Mesenchymal stem cell (in vitro differentiated cells and primary cell): ENCODE measurements at regions not wholly inside any gene's neighbourhood (a gene's known extent, or its start where the extent isn't known, plus 50 kb on each side); places are given as distances from the start of the nearest gene placed in this dataset.

Experiments
- DNase-seq: peaks from one replicate; pipeline ENCODE4 v3.0.0-alpha.2; 2013
- H2AFZ ChIP-seq: one replicate; pipeline ENCODE4 v1.6.1; 2013; ENCODE audit warnings: low read depth, mild to moderate bottlenecking, control low read depth, inconsistent platforms, low read length, moderate library complexity
- H2AK5ac ChIP-seq: 2 replicates; pipeline ENCODE4 v1.6.1; 2013; ENCODE audit warnings: low read length, moderate library complexity, mild to moderate bottlenecking, inconsistent platforms; ENCODE audit not compliant: severe bottlenecking
- H2BK120ac ChIP-seq: one replicate; pipeline ENCODE4 v1.6.1; 2013; ENCODE audit warnings: low read depth, mild to moderate bottlenecking, inconsistent platforms, low read length, moderate library complexity
- H2BK12ac ChIP-seq, 2 experiments: one replicate each; pipeline ENCODE4 v1.6.1; 2013; ENCODE audit warnings: inconsistent platforms in 2 of 2, low read length in 2 of 2, mild to moderate bottlenecking in 2 of 2, moderate library complexity in 2 of 2, control low read depth in 1 of 2
- H2BK15ac ChIP-seq: one replicate; pipeline ENCODE4 v1.6.1; 2013; ENCODE audit warnings: mild to moderate bottlenecking, low read depth, inconsistent platforms; ENCODE audit not compliant: poor library complexity, severe bottlenecking
- H2BK5ac ChIP-seq: 2 replicates; pipeline ENCODE4 v1.6.1; 2013; ENCODE audit warnings: low read depth, mild to moderate bottlenecking, low read length, control low read depth, inconsistent platforms; ENCODE audit not compliant: poor library complexity, severe bottlenecking
- H3K14ac ChIP-seq, 2 experiments: one replicate each; pipeline ENCODE4 v1.6.1; 2013; ENCODE audit warnings: inconsistent platforms in 2 of 2, low read length in 2 of 2, control low read depth in 1 of 2, mild to moderate bottlenecking in 1 of 2, moderate library complexity in 1 of 2
- H3K18ac ChIP-seq, 2 experiments: one replicate each; pipeline ENCODE4 v1.6.1; 2013; ENCODE audit warnings: inconsistent platforms in 2 of 2, low read length in 2 of 2, control low read depth in 1 of 2, low read depth in 1 of 2, mild to moderate bottlenecking in 1 of 2
- H3K23ac ChIP-seq, 2 experiments: one replicate each; pipeline ENCODE4 v1.6.1; 2013; ENCODE audit warnings: inconsistent platforms in 2 of 2, low read length in 2 of 2, mild to moderate bottlenecking in 2 of 2, moderate library complexity in 2 of 2, control low read depth in 1 of 2
- H3K27ac ChIP-seq: 2 replicates; pipeline ENCODE4 v1.5.1; 2013; ENCODE audit warnings: mild to moderate bottlenecking, moderate library complexity, low read length, control low read depth, inconsistent platforms; ENCODE audit not compliant: poor library complexity, severe bottlenecking
- H3K27me3 ChIP-seq, 2 experiments: 2 replicates each; pipeline versions ENCODE4 v1.6.1 to v1.7.0; 2013; ENCODE audit warnings: low read length in 2 of 2, mild to moderate bottlenecking in 2 of 2, moderate library complexity in 2 of 2, control low read depth in 1 of 2, inconsistent platforms in 1 of 2; ENCODE audit not compliant: control insufficient read depth in 1 of 2, insufficient read depth in 1 of 2
- H3K36me3 ChIP-seq, 2 experiments: 2 replicates each; pipeline versions ENCODE4 v1.6.1 to v1.7.0; 2013; ENCODE audit warnings: low read length in 2 of 2, control low read depth in 1 of 2, inconsistent platforms in 1 of 2, low read depth in 1 of 2, mild to moderate bottlenecking in 1 of 2; ENCODE audit not compliant: insufficient read depth in 2 of 2, control insufficient read depth in 1 of 2
- H3K4ac ChIP-seq, 2 experiments: one replicate each; pipeline ENCODE4 v1.6.1; 2013; ENCODE audit warnings: inconsistent platforms in 2 of 2, low read length in 2 of 2, mild to moderate bottlenecking in 2 of 2, moderate library complexity in 2 of 2, control low read depth in 1 of 2, low read depth in 1 of 2
- H3K4me1 ChIP-seq: 2 replicates; pipeline ENCODE4 v1.6.1; 2013; ENCODE audit warnings: low read depth, low read length, control low read depth; ENCODE audit not compliant: control insufficient read depth, insufficient read depth
- H3K4me2 ChIP-seq: 2 replicates; pipeline ENCODE4 v1.6.1; 2013; ENCODE audit warnings: low read length, mild to moderate bottlenecking, inconsistent platforms; ENCODE audit not compliant: poor library complexity, severe bottlenecking
- H3K4me3 ChIP-seq, 2 experiments: 2 replicates each; pipeline versions ENCODE4 v1.5.1 to v1.7.0; 2013; ENCODE audit warnings: low read length in 2 of 2, mild to moderate bottlenecking in 2 of 2, control low read depth in 1 of 2, low read depth in 1 of 2; ENCODE audit not compliant: insufficient read depth in 1 of 2
- H3K79me1 ChIP-seq: replicated peaks from 2 replicates; pipeline ENCODE4 v1.6.1; 2013; ENCODE audit warnings: mild to moderate bottlenecking, control low read depth, low read length, inconsistent platforms; ENCODE audit not compliant: poor library complexity, severe bottlenecking
- H3K9ac ChIP-seq: 2 replicates; pipeline ENCODE4 v1.7.0; 2013; ENCODE audit warnings: mild to moderate bottlenecking, low read length, moderate library complexity
- H3K9me3 ChIP-seq: 2 replicates; pipeline ENCODE4 v1.7.0; 2013; ENCODE audit warnings: mild to moderate bottlenecking, low read length; ENCODE audit not compliant: control insufficient read depth
- H4K8ac ChIP-seq: one replicate; pipeline ENCODE4 v1.6.1; 2013; ENCODE audit warnings: inconsistent platforms, mild to moderate bottlenecking, low read length, moderate library complexity
- H4K91ac ChIP-seq: one replicate; pipeline ENCODE4 v1.6.1; 2013; ENCODE audit warnings: mild to moderate bottlenecking, low read length, inconsistent platforms
- WGBS: methylation state at CpG from one replicate; pipeline ENCODE4 v1.1.7; 2013; ENCODE audit warnings: mixed read lengths; 5-methylcytosine and 5-hydroxymethylcytosine counted together

GRCh38 chr2:59068255-59068654 lies 827.1 kb upstream of the FANCL start:
- Histone ChIP-seq H3K9ac (no peak overlapping the region), H3K36me3 (no peaks in the 10 kb centered on the region), H3K27me3 (no peaks in the 10 kb centered on the region), H3K4ac (no peak overlapping the region), H4K8ac (no peak overlapping the region), H3K4me3 (no peak overlapping the region), H2BK15ac (no peak overlapping the region), H2AK5ac (no peak overlapping the region), H4K91ac (no peak overlapping the region), H2BK12ac (no peak overlapping the region), H3K23ac (no peak overlapping the region), H3K27ac (no peak overlapping the region), H3K14ac (no peak overlapping the region), H3K79me1 (no peaks in the 10 kb centered on the region), H3K18ac (no peak overlapping the region), H3K9me3 (peaks cover 7% of the 10 kb centered on the region), H3K4me2 (no peak overlapping the region), H2AFZ (no peak overlapping the region), H2BK120ac (no peak overlapping the region), H3K4me1 (no peaks in the 10 kb centered on the region), H2BK5ac (no peak overlapping the region)
- WGBS: 0% methylated on average over 1 of the region's 2 CpGs
- no peak for DNase-seq

GRCh38 chr2:59066787-59067399 lies 825.8 kb upstream of the FANCL start:
- Histone ChIP-seq H3K79me1 (no peaks in the 10 kb centered on the region), H3K18ac (no peak overlapping the region), H2BK15ac (no peak overlapping the region), H3K9me3 (peaks cover 7% of the 10 kb centered on the region), H2BK12ac (no peak overlapping the region), H2BK5ac (no peak overlapping the region), H3K4me1 (no peaks in the 10 kb centered on the region), H2BK120ac (no peak overlapping the region), H3K36me3 (no peaks in the 10 kb centered on the region), H3K4me3 (no peak overlapping the region), H3K14ac (no peak overlapping the region), H4K91ac (no peak overlapping the region), H3K9ac (no peak overlapping the region), H3K27me3 (no peaks in the 10 kb centered on the region), H3K4me2 (no peak overlapping the region), H3K27ac (no peak overlapping the region), H2AFZ (no peak overlapping the region), H3K23ac (no peak overlapping the region), H2AK5ac (no peak overlapping the region), H4K8ac (no peak overlapping the region), H3K4ac (no peak overlapping the region)
- WGBS: 94% methylated on average over 45 of the region's 56 CpGs
- no peak for DNase-seq

- H2BK120ac ChIP-seq: no peak overlapping the region
- no peak overlapping the region for H3K18ac ChIP-seq
- H3K4me1 ChIP-seq: no peaks in the 10 kb centered on the region
- H2AFZ ChIP-seq: no peak overlapping the region
- 88% methylated on average over 4 of the region's 4 CpGs for WGBS
- no peak overlapping the region for H3K14ac ChIP-seq
- no peak overlapping the region for H3K4ac ChIP-seq
- no peak overlapping the region for H2BK5ac ChIP-seq
- no peak overlapping the region for H3K23ac ChIP-seq
- no peak overlapping the region for H3K4me3 ChIP-seq
- no peak overlapping the region for H4K8ac ChIP-seq
- H3K36me3 ChIP-seq: no peaks in the 10 kb centered on the region
- no peak overlapping the region for H3K27ac ChIP-seq
- DNase-seq: no peak
- no peak overlapping the region for H3K9ac ChIP-seq
- H3K9me3 ChIP-seq: no peaks in the 10 kb centered on the region
- no peaks in the 10 kb centered on the region for H3K79me1 ChIP-seq
- H2BK15ac ChIP-seq: no peak overlapping the region
- no peak overlapping the region for H4K91ac ChIP-seq
- H2AK5ac ChIP-seq: no peak overlapping the region
- no peak overlapping the region for H2BK12ac ChIP-seq
- no peak overlapping the region for H3K4me2 ChIP-seq
- no peaks in the 10 kb centered on the region for H3K27me3 ChIP-seq
These were observed 806.4 kb upstream of the FANCL start for GRCh38 chr2:59047373-59047995.

- Histone ChIP-seq H2AK5ac (no peak overlapping the region), H4K91ac (no peak overlapping the region), H3K4ac (no peak overlapping the region), H3K18ac (no peak overlapping the region), H3K4me2 (no peak overlapping the region), H2BK12ac (no peak overlapping the region), H3K23ac (no peak overlapping the region), H2BK120ac (no peak overlapping the region), H2BK15ac (no peak overlapping the region), H3K9me3 (no peaks in the 10 kb centered on the region), H3K79me1 (no peaks in the 10 kb centered on the region), H3K36me3 (no peaks in the 10 kb centered on the region), H4K8ac (no peak overlapping the region), H3K4me1 (no peaks in the 10 kb centered on the region), H3K4me3 (no peak overlapping the region), H2BK5ac (no peak overlapping the region), H3K14ac (no peak overlapping the region), H2AFZ (no peak overlapping the region), H3K9ac (no peak overlapping the region), H3K27ac (no peak overlapping the region), H3K27me3 (no peaks in the 10 kb centered on the region)
- no peak for DNase-seq
- WGBS: 94% methylated on average over 10 of the region's 17 CpGs
These were observed 805.6 kb upstream of the FANCL start for GRCh38 chr2:59046401-59047372.
